CD4-positive, alpha-beta T cell treated with Interleukin-10 for 1 hour (primary cell): ENCODE measurements at regions not wholly inside any gene's neighbourhood (a gene's known extent, or its start where the extent isn't known, plus 50 kb on each side); places are given as distances from the start of the nearest gene placed in this dataset.
A peak's percentile ranks its signal among the peaks of the same experiment; 100 is the strongest.
"Not testable (repeated sequence)": the region's sequence is repeated elsewhere in the genome, so short reads cannot be mapped to it uniquely, and the experiment has no call there.

Experiments used
- DNase-seq: peaks from one replicate; pipeline ENCODE4 v3.0.0-alpha.2; 2020

GRCh38 chr21:14677013-14677412, 130.9 kb upstream of the SAMSN1 start:
- no peak for DNase-seq

GRCh38 chr21:14675774-14676530, 129.8 kb upstream of the SAMSN1 start:
- peak; percentile 65 for DNase-seq

GRCh38 chr21:14673649-14674048, 127.5 kb upstream of the SAMSN1 start:
- DNase-seq = no peak

GRCh38 chr21:14672466-14672865, 126.4 kb upstream of the SAMSN1 start:
- DNase-seq = no peak

DNA sequence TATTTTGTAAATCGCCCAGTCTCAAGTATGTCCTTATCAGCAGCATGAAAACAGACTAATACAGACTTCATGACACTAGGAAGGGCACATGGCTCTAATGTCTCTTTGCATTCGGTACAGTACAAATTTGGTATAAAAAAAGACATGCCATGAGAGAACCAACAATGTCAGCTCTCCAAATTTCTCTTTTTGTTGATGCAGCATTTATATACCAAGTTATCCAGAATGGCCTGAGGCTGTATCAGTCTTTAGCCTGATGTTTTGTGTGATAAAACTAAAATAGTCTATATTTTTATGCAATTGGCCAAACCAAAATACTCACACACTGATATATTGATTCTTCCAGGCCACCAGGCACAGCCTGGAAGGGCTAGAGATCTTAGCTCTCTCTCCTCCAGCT, 124.3 kb upstream of the SAMSN1 start:
- no peak for DNase-seq

DNA sequence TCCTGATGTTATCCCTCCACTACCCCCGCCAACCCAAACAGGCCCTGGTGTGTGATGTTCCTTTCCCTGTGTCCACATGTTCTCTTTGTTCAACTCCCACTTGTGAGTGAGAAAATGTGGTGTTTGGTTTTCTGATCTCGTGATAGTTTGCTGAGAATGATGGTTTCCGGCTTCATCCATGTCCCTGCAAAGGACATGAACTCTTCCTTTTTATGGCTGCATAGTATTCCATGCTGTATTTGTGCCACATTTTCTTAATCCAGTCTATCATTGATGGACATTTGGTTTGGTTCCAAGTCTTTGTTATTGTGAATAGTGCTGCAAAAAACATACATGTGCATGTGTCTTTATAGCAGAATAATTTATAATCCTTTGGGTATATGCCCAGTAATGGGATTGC, 123.0 kb upstream of the SAMSN1 start:
- not testable (repeated sequence) for DNase-seq

- DNase-seq = no peak
These were observed 111.3 kb upstream of the SAMSN1 start for GRCh38 chr21:14657241-14658008.

GRCh38 chr21:14646893-14647292, 100.8 kb upstream of the SAMSN1 start:
- no peak for DNase-seq

DNA sequence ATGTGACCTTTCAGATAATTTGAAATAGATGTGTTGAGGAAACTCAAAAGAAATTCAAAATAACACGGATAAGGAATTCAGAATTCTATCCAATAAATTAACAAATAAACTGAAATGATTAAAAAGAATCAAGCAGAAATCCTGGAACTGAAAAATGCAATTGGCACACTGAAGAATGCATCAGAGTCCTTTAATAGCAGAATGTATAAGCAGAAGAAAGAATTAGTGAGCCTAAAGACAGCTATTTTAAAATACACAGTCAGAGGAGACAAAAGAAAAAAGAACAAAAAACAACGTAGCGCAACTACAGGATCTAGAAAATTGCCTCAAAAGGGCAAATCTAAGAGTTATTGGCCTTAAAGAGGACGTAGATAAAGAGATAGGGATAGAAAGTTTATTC, 99.6 kb upstream of the SAMSN1 start:
- DNase-seq = no peak

DNA sequence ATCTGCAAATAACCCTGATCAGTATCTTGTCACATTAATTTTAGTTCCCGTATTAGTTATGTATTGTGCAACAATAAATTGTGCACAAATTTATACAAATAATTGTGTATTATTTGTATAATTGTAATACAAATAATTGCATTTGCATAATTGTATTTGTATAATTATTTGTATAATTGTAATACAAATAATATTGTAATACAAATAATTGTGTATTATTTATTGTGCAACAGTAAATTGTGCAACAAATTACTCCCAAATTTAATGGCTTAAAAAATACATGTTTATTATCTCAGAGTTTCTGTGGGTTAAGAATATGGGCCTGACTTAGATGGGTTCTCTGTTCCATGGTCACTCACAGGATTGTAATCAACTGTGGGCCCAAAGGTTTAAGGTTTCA, 86.2 kb upstream of the SAMSN1 start:
- no peak for DNase-seq

- DNase-seq = peak; percentile 32
These were observed 84.5 kb upstream of the SAMSN1 start for GRCh38 chr21:14630556-14631069.

DNA sequence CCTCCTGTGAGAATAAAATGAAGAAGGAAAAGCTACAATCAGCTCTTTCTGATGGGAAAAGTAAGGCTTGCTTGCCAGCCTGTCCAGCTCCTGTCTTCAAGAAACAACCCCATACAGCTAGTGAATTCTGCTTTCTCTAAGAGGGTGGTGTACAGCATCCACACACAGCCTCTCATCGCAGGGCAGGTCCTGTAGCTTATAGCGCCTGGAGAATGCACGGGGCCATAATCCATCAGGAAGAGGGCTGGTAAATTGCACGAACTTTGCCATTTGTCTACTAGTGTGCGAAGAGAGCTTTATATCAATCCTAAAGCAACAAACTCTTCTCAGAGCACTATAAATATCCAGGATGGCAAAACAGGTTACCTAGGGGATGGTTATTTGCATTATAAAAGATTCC, 83.3 kb upstream of the SAMSN1 start:
- DNase-seq = no peak

DNA sequence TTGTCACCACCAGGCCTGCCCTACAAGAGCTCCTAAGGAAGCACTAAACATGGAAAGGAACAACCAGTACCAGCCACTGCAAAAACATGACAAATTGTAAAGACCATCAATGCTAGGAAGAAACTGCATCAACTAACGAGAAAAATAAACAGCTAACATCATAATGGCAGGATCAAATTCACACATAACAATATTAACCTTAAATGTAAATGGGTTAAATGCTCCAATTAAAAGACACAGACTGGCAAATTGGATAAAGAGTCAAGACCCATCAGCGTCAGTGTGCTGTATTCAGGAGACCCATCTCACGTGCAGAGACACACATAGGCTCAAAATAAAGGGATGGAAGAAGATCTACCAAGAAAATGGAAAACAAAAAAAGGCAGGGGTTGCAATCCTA, 77.0 kb upstream of the SAMSN1 start:
- not testable (repeated sequence) for DNase-seq

- no peak for DNase-seq
These were observed 74.0 kb upstream of the SAMSN1 start for GRCh38 chr21:14620152-14620551.

DNA sequence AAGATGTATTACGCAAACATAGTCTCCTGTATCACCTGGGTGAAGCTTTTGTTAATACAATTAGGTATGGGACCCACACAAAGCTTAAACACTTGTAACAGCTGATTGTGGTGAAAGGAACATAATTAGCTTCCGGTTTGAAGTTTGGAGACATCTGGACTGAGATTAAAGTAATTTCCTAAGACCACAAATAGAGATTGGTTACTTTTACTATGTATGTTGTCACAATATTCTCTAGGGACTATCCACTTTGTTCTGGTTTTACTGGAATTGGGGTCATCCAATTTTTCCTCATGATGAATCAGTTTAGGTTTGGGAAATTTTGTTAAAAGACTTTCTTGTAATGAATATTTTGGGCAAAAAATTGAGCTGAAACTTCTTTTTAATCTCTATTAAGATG, 71.8 kb upstream of the SAMSN1 start:
- no peak for DNase-seq

DNA sequence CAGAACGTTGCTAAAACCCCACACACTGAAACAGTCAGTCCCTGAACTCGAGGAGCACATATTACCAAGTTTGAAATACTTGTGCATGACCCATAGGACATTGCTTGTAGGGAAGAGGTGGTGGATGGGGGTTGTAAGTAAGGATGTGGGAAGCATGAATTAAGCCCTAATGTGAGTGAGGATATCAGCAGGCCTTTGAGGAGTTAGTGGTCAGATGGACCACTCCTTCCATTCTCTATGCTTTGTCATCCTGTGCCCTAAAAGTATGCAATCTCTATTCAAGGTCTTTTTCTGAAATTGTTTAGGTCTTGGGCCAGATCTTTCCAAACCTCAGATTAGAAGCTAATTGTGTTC, 70.9 kb upstream of the SAMSN1 start:
- DNase-seq = no peak

- no peak for DNase-seq
These were observed 70.4 kb upstream of the SAMSN1 start for GRCh38 chr21:14616380-14617039.

DNA sequence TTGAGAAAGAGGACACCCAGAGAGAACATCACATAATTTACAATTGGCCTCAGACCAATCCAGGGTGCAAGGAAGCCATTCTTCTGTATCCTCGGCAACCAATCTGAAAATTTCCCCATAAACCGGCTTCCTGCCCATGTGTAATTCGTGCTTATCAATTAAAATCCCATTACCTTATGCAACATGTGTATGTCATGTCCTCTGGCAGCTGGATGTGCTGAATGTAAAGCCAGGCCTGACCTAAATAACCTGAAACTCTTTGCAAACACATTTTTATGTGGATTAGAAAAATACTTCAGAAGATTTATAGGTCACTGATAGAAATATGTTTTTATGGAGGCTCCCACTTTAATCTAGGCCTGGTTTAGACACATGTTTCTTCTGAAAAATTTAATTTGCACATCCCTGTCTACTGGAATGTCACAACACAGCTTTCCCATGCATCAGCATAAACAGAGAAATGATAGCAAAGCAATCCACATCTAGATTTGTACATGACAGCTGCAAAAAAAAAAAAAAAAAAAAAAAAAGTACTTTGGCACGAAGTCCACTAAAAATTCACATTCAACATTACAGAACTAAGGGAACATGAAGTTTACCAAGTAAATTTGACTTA, 69.4 kb upstream of the SAMSN1 start:
- DNase-seq = no peak

DNA sequence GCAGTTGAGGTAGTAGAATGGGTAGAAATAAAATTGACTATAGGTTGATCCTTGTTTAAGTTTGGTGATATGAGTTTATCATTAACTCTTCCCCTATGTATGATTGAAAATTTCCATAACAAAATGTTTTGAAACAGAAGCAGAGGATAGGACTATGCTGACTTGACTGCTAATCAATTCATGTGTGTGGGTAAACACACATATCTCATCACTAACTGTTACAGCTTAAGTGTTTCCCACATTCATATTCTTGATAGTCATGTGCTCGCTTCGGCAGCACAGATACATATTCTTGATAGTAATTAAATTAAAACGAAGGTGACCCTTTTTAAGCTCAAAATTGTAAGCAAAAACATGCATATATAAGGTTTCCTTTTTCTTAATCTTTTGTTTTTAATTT, 68.2 kb upstream of the SAMSN1 start:
- no peak for DNase-seq

- DNase-seq = no peak
These were observed 67.5 kb upstream of the SAMSN1 start for GRCh38 chr21:14613486-14614224.

DNA sequence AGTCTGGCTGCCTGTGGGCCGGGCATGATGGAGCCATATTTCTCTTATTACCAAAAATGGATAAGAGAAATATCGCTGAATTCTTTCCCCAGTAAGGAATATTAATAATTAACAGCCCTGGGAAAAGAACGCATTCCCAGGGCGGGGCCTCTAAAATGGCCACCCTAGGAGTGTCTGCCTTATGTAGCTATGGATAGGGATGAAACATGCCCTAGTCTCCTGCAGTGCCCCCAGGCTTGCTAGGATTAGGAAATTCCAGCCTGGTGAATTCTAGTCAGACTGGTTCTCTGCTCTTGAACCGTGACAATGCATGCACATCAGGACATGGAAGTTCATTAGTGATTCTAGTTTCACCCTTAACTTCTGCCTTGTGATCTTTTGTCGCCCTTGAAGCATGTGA, 64.0 kb upstream of the SAMSN1 start:
- not testable (repeated sequence) for DNase-seq

DNA sequence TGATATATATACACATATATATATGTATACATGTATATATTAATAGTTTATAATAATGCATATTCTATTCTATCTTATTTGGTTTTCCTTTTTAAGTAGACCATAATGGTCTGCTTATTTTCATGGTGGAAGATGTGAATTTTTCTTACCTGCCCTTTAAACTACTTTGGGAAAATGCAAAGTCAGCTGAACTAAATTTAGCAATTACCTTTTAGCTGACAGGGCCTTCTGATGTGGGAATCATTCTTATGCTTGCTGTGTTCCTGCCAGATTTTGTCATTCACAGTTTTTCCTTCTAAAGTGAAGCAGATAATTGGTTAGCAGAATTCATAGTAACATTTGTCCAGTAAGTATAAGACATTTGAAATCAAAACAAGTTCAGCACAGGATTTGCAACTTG, 63.2 kb upstream of the SAMSN1 start:
- no peak for DNase-seq

- DNase-seq = no peak
These were observed 61.1 kb upstream of the SAMSN1 start for GRCh38 chr21:14607262-14607661.
